ENCODE measurements at regions not wholly inside any gene's neighbourhood (a gene's known extent, or its start where the extent isn't known, plus 50 kb on each side); places are given as distances from the start of the nearest gene placed in this dataset.
"Not testable (repeated sequence)": the region's sequence is repeated elsewhere in the genome, so short reads cannot be mapped to it uniquely, and the experiment has no call there.

- TF ChIP-seq ZFX (IDR thresholded peaks at IDR 0.05), result no peak
- no peak for TF ChIP-seq CTCF (conservative IDR thresholded peaks at IDR 0.05)
- no peak overlapping the region for H3K27ac ChIP-seq
These were observed 291.0 kb upstream of the PRR16 start for GRCh38 chr5:120173125-120173524.

DNA sequence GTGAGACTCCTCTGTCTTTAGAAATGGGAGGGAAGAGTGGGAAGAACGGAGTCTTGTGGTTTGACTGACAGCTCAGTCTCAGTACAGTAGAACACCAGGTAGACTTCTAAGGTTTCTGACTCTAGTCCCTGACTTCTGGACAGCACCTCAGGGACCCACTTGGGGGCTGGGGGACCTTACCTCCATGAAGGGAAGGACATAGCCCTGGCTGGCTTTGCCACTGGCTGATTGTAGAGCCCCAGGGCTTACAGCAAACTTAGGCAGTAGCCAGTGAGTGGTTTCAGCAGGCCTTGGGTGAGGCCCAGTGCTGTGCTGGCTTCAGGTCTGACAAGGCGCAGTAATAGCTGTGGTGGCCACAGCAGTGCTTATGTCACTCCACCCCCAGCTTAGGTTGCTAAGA is 290.0 kb upstream of the PRR16 start:
- no peak overlapping the region for H3K27ac ChIP-seq
- TF ChIP-seq ZFX (IDR thresholded peaks at IDR 0.05) (no peak), CTCF (conservative IDR thresholded peaks at IDR 0.05) (no peak)

DNA sequence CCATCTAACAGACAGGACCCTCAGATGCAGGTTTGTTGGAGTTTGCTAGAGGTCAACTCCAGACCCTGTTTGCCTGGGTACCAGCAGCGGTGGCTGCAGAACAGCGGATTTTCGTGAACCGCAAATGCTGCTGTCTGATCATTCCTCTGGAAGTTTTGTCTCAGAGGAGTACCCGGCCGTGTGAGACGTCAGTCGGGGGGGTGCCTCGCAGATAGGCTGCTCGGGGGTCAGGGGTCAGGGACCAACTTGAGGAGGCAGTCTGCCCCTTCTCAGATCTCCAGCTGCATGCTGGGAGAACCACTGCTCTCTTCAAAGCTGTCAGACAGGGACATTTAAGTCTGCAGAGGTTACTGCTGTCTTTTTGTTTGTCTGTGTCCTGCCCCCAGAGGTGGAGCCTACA is 282.9 kb upstream of the PRR16 start:
- not testable (repeated sequence) for H3K27ac ChIP-seq

DNA sequence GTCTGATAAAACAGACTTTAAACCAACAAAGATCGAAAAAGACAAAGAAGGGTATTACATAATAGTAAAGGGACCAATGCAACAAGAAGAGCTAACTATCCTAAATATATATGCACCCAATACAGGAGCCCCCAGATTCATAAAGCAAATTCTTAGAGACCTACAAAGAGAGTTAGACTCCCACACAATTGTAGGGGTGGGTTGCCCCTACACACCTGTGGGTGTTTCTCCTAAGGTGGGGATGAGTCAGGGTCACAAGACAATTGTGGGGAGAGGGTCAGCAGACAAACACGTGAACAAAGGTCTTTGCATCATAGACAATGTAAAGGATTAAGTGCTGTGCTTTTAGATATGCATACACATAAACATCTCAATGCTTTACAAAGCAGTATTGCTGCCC is 269.4 kb upstream of the PRR16 start:
- not testable (repeated sequence) for H3K27ac ChIP-seq

DNA sequence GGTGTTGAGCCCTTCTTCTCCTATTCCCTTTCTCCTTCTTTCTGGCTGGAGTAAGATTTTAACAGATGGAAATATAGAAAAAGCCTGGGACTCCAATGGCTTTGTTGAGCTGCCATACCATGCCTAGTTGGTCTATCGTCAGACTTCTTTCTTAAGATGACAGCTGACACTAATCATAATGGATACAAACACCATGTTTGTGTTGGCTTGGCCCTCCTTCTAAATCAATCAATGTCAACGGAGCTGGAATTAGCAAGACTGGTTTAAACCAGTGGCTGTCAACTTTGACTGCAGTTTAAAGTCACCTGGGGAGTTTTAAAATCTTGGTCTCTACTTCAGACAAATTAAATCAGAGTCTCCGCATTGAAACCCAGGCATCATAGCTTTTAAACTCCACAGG is 264.5 kb upstream of the PRR16 start:
- H3K27ac ChIP-seq, result no peak overlapping the region
- TF ChIP-seq ZFX (IDR thresholded peaks at IDR 0.05) (no peak), CTCF (conservative IDR thresholded peaks at IDR 0.05) (no peak)

DNA sequence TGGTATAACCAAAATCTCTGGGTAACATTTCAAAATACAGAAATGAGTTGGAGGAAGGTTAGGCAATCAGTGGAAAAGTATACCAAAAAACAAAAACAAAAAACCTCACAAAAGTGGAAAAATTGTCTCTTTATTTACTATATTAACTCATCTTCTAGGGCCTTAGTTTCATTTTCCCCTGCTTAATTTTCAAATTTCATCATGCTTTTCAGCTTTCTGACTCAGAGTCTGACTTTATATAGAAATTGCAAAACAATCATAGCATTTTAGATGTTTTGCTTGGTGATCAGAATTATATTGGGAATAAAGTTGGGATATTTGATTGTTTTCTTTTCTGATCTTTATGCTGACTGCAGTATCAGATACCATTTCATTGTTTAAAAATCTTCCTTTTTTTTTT is 257.0 kb upstream of the PRR16 start:
- TF ChIP-seq ZFX (IDR thresholded peaks at IDR 0.05), result no peak
- TF ChIP-seq CTCF (conservative IDR thresholded peaks at IDR 0.05), result no peak
- H3K27ac ChIP-seq, result no peak overlapping the region

GRCh38 chr5:120217001-120217400 is 247.1 kb upstream of the PRR16 start:
- H3K27ac ChIP-seq, result no peak overlapping the region
- no peak for TF ChIP-seq CTCF (conservative IDR thresholded peaks at IDR 0.05)
- TF ChIP-seq ZFX (IDR thresholded peaks at IDR 0.05), result no peak

DNA sequence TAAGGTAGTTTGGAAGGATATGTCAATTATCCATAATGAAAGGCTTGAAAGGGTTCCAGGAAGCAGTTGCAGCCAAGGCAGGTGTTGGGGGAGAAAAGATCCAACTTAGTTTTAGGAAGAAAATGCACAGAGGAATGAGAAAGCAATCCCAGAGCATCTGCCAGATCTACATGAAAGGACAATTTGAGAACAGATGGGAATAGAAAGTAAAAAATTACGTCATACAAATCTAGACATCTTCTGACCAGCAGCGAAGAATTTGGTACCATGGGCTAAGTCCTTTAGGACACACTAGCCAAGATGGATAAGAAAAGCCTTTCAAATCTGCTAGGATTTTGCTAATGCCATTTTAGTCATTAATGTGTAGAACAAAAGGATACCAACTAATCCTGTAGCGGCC is 244.1 kb upstream of the PRR16 start:
- no peak for TF ChIP-seq CTCF (conservative IDR thresholded peaks at IDR 0.05)
- no peak for TF ChIP-seq ZFX (IDR thresholded peaks at IDR 0.05)
- no peak overlapping the region for H3K27ac ChIP-seq

DNA sequence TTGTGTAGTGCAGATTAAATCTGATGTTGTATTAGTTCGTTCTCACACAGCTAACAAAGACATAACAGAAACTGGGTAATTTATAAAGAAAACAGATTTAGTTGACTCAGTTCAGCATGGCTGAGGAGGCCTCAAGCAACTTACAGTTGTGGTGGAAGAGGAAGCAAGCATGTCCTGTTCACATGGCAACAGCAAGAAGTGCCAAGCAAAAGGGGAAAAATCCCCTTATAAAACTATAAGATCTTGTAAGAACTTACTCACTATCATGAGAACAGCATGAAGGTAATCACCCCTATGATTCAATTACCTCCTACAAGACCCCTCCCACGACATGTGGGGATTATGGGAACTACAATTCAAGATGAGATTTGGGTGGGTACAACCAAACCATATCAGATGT is 238.6 kb upstream of the PRR16 start:
- no peak overlapping the region for H3K27ac ChIP-seq
- TF ChIP-seq ZFX (IDR thresholded peaks at IDR 0.05) (no peak), CTCF (conservative IDR thresholded peaks at IDR 0.05) (no peak)

Data from C4-2B (cell line).